Neural progenitor cell (in vitro differentiated cells): ENCODE measurements at regions not wholly inside any gene's neighbourhood (a gene's known extent, or its start where the extent isn't known, plus 50 kb on each side); places are given as distances from the start of the nearest gene placed in this dataset.
A peak's percentile ranks its signal among the peaks of the same experiment; 100 is the strongest.
"Not testable (repeated sequence)": the region's sequence is repeated elsewhere in the genome, so short reads cannot be mapped to it uniquely, and the experiment has no call there.

Experiments
- DNase-seq: peaks from one replicate; pipeline ENCODE4 v3.0.0-alpha.2; 2016; ENCODE audit warnings: low spot score
- H2AFZ ChIP-seq: fragments of 200-600 bp; sonication (generic); replicated peaks from 2 replicates; pipeline ENCODE4 v1.6.1; 2016; ENCODE audit warnings: antibody characterized with exemption
- H3F3A ChIP-seq: fragments of 200-600 bp; sonication (generic); 2 replicates; pipeline ENCODE4 v1.6.1; 2016; ENCODE audit warnings: antibody characterized with exemption, low read depth
- H3K27ac ChIP-seq: fragments of 200-600 bp; sonication (generic); 2 replicates; pipeline ENCODE4 v1.5.1; 2016; ENCODE audit warnings: mild to moderate bottlenecking
- H3K27me3 ChIP-seq: fragments of 200-600 bp; sonication (generic); 2 replicates; pipeline ENCODE4 v1.6.1; 2016; ENCODE audit warnings: mild to moderate bottlenecking, moderate library complexity
- H3K36me3 ChIP-seq: fragments of 200-600 bp; sonication (generic); 2 replicates; pipeline ENCODE4 v1.5.1; 2016
- H3K4me1 ChIP-seq: fragments of 200-600 bp; sonication (generic); 2 replicates; pipeline ENCODE4 v1.6.1; 2016; ENCODE audit warnings: mixed run types
- H3K4me2 ChIP-seq: fragments of 200-600 bp; sonication (generic); 2 replicates; pipeline ENCODE4 v1.6.1; 2016
- H3K4me3 ChIP-seq: fragments of 200-600 bp; sonication (generic); 2 replicates; pipeline ENCODE4 v1.5.1; 2016
- H3K79me2 ChIP-seq: fragments of 200-600 bp; sonication (generic); 2 replicates; pipeline ENCODE4 v1.6.1; 2016; ENCODE audit warnings: low read depth
- H3K9ac ChIP-seq: fragments of 200-600 bp; sonication (generic); 2 replicates; pipeline ENCODE4 v1.6.1; 2016
- H3K9me3 ChIP-seq: fragments of 200-600 bp; sonication (generic); 2 replicates; pipeline ENCODE4 v1.5.1; 2016; ENCODE audit warnings: low read depth
- H4K20me1 ChIP-seq: fragments of 200-600 bp; sonication (generic); 2 replicates; pipeline ENCODE4 v1.6.1; 2016; ENCODE audit warnings: low read depth
- H3K27ac Mint-ChIP-seq: 3 replicates; pipeline ENCODE4 v1.8.0; 2021; ENCODE audit warnings: mixed read lengths
- H3K27me3 Mint-ChIP-seq: 2 replicates; pipeline ENCODE4 v1.8.0; 2022; ENCODE audit warnings: low read depth, mild to moderate bottlenecking, inconsistent platforms, moderate library complexity, mixed read lengths; ENCODE audit not compliant: insufficient read depth
- H3K36me3 Mint-ChIP-seq: 3 replicates; pipeline ENCODE4 v1.8.0; 2021; ENCODE audit warnings: mixed read lengths
- H3K4me1 Mint-ChIP-seq: 3 replicates; pipeline ENCODE4 v1.8.0; 2021; ENCODE audit warnings: mixed read lengths
- H3K4me3 Mint-ChIP-seq: 3 replicates; pipeline ENCODE4 v1.8.0; 2021; ENCODE audit warnings: mild to moderate bottlenecking, moderate library complexity, mixed read lengths
- H3K9me3 Mint-ChIP-seq: 3 replicates; pipeline ENCODE4 v1.8.0; 2020; ENCODE audit warnings: mixed read lengths
- EZH2 ChIP-seq: fragments of 200-600 bp; sonication (generic); IDR thresholded peaks from 2 replicates; pipeline ENCODE4 v1.6.1; 2017; ENCODE audit warnings: antibody characterized with exemption, mild to moderate bottlenecking, moderate library complexity
- EZH2phosphoT487 ChIP-seq: fragments of 200-600 bp; sonication (generic); IDR thresholded peaks from 2 replicates; pipeline ENCODE4 v1.6.1; 2017; ENCODE audit warnings: antibody characterized with exemption
- TF ChIP-seq, protein P1 (sequence below): fragments of 200-600 bp; sonication (generic); IDR thresholded peaks from 2 replicates; pipeline ENCODE4 v1.5.1; 2017; ENCODE audit warnings: antibody characterized with exemption, mild to moderate bottlenecking

DNA sequence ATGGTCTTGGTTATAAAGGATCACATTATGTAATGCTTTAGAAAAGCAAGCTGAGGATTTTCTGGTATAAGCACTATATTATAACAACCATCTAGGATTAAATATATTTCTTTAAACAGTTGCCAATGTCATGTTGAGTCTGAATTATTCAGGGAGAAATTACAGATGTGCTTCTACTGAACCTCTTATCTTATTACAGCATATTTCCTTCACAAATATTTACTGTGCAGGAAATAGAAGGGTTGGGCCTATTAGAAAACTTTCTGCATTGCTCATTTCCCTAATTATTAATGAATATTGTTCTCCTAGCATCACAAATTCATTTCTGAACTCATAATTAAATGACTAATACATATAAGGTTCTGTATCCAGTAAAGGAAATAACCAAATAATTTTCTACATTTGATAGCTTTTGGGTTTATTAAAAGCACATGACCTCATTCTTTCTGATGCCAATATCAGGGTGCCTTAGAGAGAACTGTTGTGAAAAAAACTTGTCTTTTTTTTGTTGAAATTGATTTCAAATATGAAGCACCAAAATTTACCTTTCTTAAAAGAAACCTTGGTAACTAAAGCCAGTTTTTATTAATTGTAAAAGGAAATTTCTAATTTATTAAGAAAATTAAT is 476.8 kb upstream of the PTGER4 start:
- no peak overlapping the region for H3K9ac ChIP-seq
- H3K4me3 ChIP-seq, result no peak overlapping the region
- no peaks in the 10 kb centered on the region for H3K4me1 Mint-ChIP-seq
- H3K4me1 ChIP-seq, result no peaks in the 10 kb centered on the region
- TF ChIP-seq, protein P1, sequence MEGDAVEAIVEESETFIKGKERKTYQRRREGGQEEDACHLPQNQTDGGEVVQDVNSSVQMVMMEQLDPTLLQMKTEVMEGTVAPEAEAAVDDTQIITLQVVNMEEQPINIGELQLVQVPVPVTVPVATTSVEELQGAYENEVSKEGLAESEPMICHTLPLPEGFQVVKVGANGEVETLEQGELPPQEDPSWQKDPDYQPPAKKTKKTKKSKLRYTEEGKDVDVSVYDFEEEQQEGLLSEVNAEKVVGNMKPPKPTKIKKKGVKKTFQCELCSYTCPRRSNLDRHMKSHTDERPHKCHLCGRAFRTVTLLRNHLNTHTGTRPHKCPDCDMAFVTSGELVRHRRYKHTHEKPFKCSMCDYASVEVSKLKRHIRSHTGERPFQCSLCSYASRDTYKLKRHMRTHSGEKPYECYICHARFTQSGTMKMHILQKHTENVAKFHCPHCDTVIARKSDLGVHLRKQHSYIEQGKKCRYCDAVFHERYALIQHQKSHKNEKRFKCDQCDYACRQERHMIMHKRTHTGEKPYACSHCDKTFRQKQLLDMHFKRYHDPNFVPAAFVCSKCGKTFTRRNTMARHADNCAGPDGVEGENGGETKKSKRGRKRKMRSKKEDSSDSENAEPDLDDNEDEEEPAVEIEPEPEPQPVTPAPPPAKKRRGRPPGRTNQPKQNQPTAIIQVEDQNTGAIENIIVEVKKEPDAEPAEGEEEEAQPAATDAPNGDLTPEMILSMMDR, result no peak
- no peak for TF ChIP-seq EZH2phosphoT487
- TF ChIP-seq EZH2, result no peak
- H3K27me3 Mint-ChIP-seq, result no peaks in the 10 kb centered on the region
- no peak overlapping the region for H3K27ac Mint-ChIP-seq
- H3K9me3 ChIP-seq, result no peaks in the 10 kb centered on the region
- no peaks in the 10 kb centered on the region for H4K20me1 ChIP-seq
- no peaks in the 10 kb centered on the region for H3K36me3 Mint-ChIP-seq
- no peaks in the 10 kb centered on the region for H3K36me3 ChIP-seq
- no peak overlapping the region for H3K27ac ChIP-seq
- H2AFZ ChIP-seq, result no peak overlapping the region
- no peak overlapping the region for H3K4me3 Mint-ChIP-seq
- no peaks in the 10 kb centered on the region for H3K27me3 ChIP-seq
- H3K9me3 Mint-ChIP-seq, result no peaks in the 10 kb centered on the region
- H3K4me2 ChIP-seq, result no peak overlapping the region
- no peak for DNase-seq
- no peaks in the 10 kb centered on the region for H3K79me2 ChIP-seq
- H3F3A ChIP-seq, result no peaks in the 10 kb centered on the region

DNA sequence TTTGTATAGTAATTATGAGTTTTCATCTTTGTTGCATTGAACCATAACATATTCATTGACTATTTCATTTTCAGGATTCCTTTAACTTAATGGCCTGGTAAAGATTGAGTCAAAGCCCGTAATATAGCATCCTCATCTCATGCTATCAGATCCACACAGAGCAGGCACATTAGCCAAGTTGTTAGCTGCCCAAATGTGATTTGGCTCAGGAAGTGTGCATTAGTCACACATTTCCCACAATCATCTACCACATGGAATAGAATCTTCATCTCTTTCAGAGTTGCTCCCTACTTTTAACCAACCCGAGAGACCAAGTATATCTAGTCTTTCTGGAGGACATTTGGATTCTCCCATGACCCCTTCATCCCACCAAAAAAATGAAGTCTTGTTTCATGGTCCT is 481.0 kb upstream of the PTGER4 start:
- no peaks in the 10 kb centered on the region for H3K36me3 Mint-ChIP-seq
- H3K27me3 Mint-ChIP-seq, result no peaks in the 10 kb centered on the region
- Histone ChIP-seq H3K9ac (no peak overlapping the region), H3K4me2 (no peak overlapping the region), H2AFZ (no peak overlapping the region), H3F3A (no peaks in the 10 kb centered on the region), H3K27me3 (no peaks in the 10 kb centered on the region), H3K27ac (no peak overlapping the region), H4K20me1 (no peaks in the 10 kb centered on the region), H3K9me3 (no peaks in the 10 kb centered on the region), H3K79me2 (no peaks in the 10 kb centered on the region), H3K4me1 (no peaks in the 10 kb centered on the region), H3K36me3 (no peaks in the 10 kb centered on the region), H3K4me3 (no peak overlapping the region)
- H3K4me1 Mint-ChIP-seq, result no peaks in the 10 kb centered on the region
- no peaks in the 10 kb centered on the region for H3K9me3 Mint-ChIP-seq
- TF ChIP-seq, protein P1, result no peak
- no peak for TF ChIP-seq EZH2
- no peak for TF ChIP-seq EZH2phosphoT487
- no peak overlapping the region for H3K27ac Mint-ChIP-seq
- no peak overlapping the region for H3K4me3 Mint-ChIP-seq
- DNase-seq, result no peak

DNA sequence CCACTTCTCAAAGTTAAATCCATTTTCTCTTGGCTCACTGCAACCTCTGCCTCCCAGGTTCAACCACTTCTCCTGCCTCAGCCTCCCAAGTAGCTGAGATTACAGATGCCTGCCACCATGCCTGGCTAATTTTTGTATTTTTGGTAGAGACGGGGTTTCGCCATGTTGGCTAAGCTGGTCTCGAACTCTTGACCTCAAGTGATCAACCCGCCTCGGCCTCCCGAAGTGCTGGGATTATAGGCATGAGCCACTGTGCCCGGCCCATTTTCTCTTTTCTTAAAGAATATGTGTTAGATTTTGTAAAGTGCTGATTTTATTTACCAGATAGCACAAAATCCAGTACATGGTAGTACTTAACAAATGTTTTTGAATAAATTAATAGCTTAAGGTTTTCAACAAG is 484.1 kb upstream of the PTGER4 start:
- not testable (repeated sequence) for H3K4me3 ChIP-seq, H3K9ac ChIP-seq, H3K36me3 Mint-ChIP-seq, H3K4me1 Mint-ChIP-seq, H3K4me1 ChIP-seq, DNase-seq, H3K4me2 ChIP-seq, H3F3A ChIP-seq, H3K9me3 Mint-ChIP-seq, H3K27ac Mint-ChIP-seq, H4K20me1 ChIP-seq, H3K27ac ChIP-seq, H3K27me3 Mint-ChIP-seq, H3K79me2 ChIP-seq, H3K36me3 ChIP-seq, H3K9me3 ChIP-seq, H3K4me3 Mint-ChIP-seq, H2AFZ ChIP-seq, H3K27me3 ChIP-seq

DNA sequence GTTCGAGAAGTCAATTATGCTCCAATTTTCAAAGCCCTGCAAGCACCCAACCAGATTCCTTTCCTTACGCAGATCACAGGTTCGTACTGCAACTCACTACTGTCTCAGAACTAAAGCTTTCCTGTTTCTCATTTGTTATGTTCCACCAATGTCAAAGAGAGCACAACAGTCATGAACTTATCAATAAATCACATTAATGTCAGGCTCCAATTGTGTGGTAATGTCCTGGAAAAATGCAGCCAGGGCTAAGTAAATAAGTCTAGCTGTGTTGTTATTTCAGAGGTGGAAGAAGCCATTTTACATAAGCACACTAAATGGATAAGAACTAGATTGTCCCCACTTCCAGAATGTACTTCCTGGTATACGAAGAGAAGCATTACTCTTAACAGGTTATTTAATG is 488.6 kb upstream of the PTGER4 start:
- H3K9me3 Mint-ChIP-seq, result no peaks in the 10 kb centered on the region
- H3F3A ChIP-seq, result no peaks in the 10 kb centered on the region
- H3K9me3 ChIP-seq, result no peaks in the 10 kb centered on the region
- no peaks in the 10 kb centered on the region for H3K4me1 ChIP-seq
- H3K4me3 ChIP-seq, result no peak overlapping the region
- TF ChIP-seq EZH2, result no peak
- TF ChIP-seq, protein P1, result no peak
- no peak for TF ChIP-seq EZH2phosphoT487
- no peak overlapping the region for H3K4me2 ChIP-seq
- no peaks in the 10 kb centered on the region for H3K27me3 Mint-ChIP-seq
- H3K36me3 ChIP-seq, result no peaks in the 10 kb centered on the region
- no peaks in the 10 kb centered on the region for H3K4me1 Mint-ChIP-seq
- H3K27me3 ChIP-seq, result no peaks in the 10 kb centered on the region
- H3K4me3 Mint-ChIP-seq, result no peak overlapping the region
- DNase-seq, result no peak
- H3K27ac ChIP-seq, result no peak overlapping the region
- no peaks in the 10 kb centered on the region for H3K79me2 ChIP-seq
- peak overlapping the region; percentile 67 for H2AFZ ChIP-seq
- no peak overlapping the region for H3K27ac Mint-ChIP-seq
- H4K20me1 ChIP-seq, result no peaks in the 10 kb centered on the region
- no peak overlapping the region for H3K9ac ChIP-seq
- H3K36me3 Mint-ChIP-seq, result no peaks in the 10 kb centered on the region
